MCF 10A (cell line): ENCODE measurements at regions not wholly inside any gene's neighbourhood (a gene's known extent, or its start where the extent isn't known, plus 50 kb on each side); places are given as distances from the start of the nearest gene placed in this dataset.

Experiments
- BruUV-seq: library from RNA; stranded (reverse); fragments of 400-500 nt; replicated peaks from 2 replicates; lab custom pipeline; 2021; lab: Mats Ljungman, UMichigan
- CTCF ChIA-PET: fragments of 300-600 bp; sonication (Branson Sonifier 250); formaldehyde crosslinking; extraction: SDS; loops from one replicate; lab custom pipeline; 2021; ENCODE audit warnings: antibody characterized with exemption, inconsistent platforms; lab: Yijun Ruan, JAX
- POLR2A ChIA-PET: fragments of 300-600, 350-650 bp; sonication (Branson Sonifier 250); formaldehyde crosslinking; extraction: SDS; loops from one replicate; lab custom pipeline; 2020; ENCODE audit warnings: antibody characterized with exemption, inconsistent platforms; lab: Yijun Ruan, JAX
- DNase-seq: peaks from one replicate; pipeline ENCODE4 v3.0.0-alpha.2; 2018; ENCODE audit not compliant: unreplicated experiment
- H3K27ac Mint-ChIP-seq: one replicate; pipeline ENCODE4 v1.8.0; 2022; ENCODE audit warnings: mild to moderate bottlenecking, low read depth, mixed read lengths; ENCODE audit not compliant: unreplicated experiment
- H3K27me3 Mint-ChIP-seq: one replicate; pipeline ENCODE4 v1.8.0; 2022; ENCODE audit warnings: mixed read lengths; ENCODE audit not compliant: insufficient read depth, unreplicated experiment
- H3K36me3 Mint-ChIP-seq: one replicate; pipeline ENCODE4 v1.8.0; 2022; ENCODE audit warnings: mild to moderate bottlenecking, moderate library complexity, mixed read lengths; ENCODE audit not compliant: insufficient read depth, unreplicated experiment
- H3K4me1 Mint-ChIP-seq: one replicate; pipeline ENCODE4 v1.8.0; 2022; ENCODE audit warnings: mixed read lengths; ENCODE audit not compliant: insufficient read depth, unreplicated experiment
- H3K4me3 Mint-ChIP-seq: one replicate; pipeline ENCODE4 v1.8.0; 2022; ENCODE audit warnings: mild to moderate bottlenecking, moderate library complexity, mixed read lengths; ENCODE audit not compliant: unreplicated experiment
- H3K9me3 Mint-ChIP-seq: one replicate; pipeline ENCODE4 v1.8.0; 2022; ENCODE audit warnings: mixed read lengths; ENCODE audit not compliant: unreplicated experiment
- intact Hi-C: fragments of 100-400 bp; cut with micrococcal nuclease; formaldehyde crosslinking; loops from 2 replicates; pipeline ENCODE4 v1.14.1; 2022
- TF ChIP-seq, protein P1 (sequence below): fragments of 200-600 bp; IDR thresholded peaks from one replicate; pipeline ENCODE4 v1.8.0; 2022; ENCODE audit warnings: antibody characterized with exemption, mild to moderate bottlenecking; ENCODE audit not compliant: unreplicated experiment

DNA sequence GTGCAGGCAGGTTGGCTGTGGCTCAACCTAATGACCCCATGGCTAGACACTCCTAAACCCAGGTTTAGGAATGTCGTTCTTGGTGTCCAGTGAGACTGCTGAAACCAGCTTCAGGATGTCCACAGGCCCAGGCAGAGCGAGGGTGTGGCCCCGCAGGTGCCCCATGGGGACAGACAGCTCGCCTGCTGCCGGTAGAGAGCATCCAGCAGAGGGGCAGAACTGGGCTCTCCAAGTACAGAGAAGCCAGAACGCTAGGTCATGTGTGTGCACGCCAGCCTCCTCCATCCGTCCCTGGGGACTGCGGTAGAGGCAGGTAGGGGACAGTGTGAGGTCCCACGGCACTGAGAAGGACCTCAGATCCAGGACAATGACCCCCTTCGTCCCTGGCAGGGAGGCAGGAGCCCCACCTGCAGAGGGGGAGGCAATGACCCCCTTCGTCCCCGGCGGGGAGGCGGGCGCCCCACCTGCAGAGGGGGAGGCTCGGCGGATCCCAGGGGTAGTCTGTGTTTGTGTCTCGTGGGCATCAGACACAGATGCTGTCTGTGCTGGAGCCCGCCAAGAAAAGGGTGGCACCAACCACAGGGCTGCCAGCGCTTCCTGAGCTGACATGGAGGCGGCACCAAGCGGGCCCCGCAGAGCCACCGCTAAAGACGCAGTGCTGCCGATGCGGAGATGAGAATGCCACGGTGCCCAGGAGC, 118.4 kb downstream of the FAM53A start:
- CTCF ChIA-PET: interaction anchor here (0.6 to 0.7 kb wide), 3 partner anchors 16 to 212 kb away, joined by 3 read pairs; no protein-coding TSS in a partner anchor
- H3K27ac Mint-ChIP-seq: no peak overlapping the region
- H3K9me3 Mint-ChIP-seq: no peaks in the 10 kb centered on the region
- no peak for DNase-seq
- H3K4me1 Mint-ChIP-seq: no peaks in the 10 kb centered on the region
- H3K27me3 Mint-ChIP-seq: peaks cover 40% of the 10 kb centered on the region
- no peak overlapping the region for H3K4me3 Mint-ChIP-seq
- TF ChIP-seq, protein P1, sequence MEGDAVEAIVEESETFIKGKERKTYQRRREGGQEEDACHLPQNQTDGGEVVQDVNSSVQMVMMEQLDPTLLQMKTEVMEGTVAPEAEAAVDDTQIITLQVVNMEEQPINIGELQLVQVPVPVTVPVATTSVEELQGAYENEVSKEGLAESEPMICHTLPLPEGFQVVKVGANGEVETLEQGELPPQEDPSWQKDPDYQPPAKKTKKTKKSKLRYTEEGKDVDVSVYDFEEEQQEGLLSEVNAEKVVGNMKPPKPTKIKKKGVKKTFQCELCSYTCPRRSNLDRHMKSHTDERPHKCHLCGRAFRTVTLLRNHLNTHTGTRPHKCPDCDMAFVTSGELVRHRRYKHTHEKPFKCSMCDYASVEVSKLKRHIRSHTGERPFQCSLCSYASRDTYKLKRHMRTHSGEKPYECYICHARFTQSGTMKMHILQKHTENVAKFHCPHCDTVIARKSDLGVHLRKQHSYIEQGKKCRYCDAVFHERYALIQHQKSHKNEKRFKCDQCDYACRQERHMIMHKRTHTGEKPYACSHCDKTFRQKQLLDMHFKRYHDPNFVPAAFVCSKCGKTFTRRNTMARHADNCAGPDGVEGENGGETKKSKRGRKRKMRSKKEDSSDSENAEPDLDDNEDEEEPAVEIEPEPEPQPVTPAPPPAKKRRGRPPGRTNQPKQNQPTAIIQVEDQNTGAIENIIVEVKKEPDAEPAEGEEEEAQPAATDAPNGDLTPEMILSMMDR: no peak
- intact Hi-C loops: no loop called here
- no TSS peak for BruUV-seq
- H3K36me3 Mint-ChIP-seq: no peaks in the 10 kb centered on the region
- POLR2A ChIA-PET: no interaction called here

- Mint-ChIP-seq H3K9me3 (no peaks in the 10 kb centered on the region), H3K27me3 (peaks cover 50% of the 10 kb centered on the region), H3K27ac (no peak overlapping the region), H3K4me3 (no peak overlapping the region), H3K36me3 (no peaks in the 10 kb centered on the region), H3K4me1 (no peaks in the 10 kb centered on the region)
- POLR2A ChIA-PET: no interaction called here
- intact Hi-C loops: no loop called here
- TF ChIP-seq, protein P1: no peak
- BruUV-seq: no TSS peak
- CTCF ChIA-PET: interaction anchor here (0.6 kb wide), 2 partner anchors 161 to 211 kb away, joined by 3 read pairs; no protein-coding TSS in a partner anchor
- no peak for DNase-seq
Measured at GRCh38 chr4:1564535-1565375, 119.4 kb downstream of the FAM53A start.

- no TSS peak for BruUV-seq
- ChIA-PET POLR2A (interaction anchor here (0.7 kb wide), 1 partner anchor 1450 kb away, joined by 3 read pairs; no protein-coding TSS in a partner anchor), CTCF (interaction anchor here (1.1 kb wide), 1 partner anchor 15 kb away, joined by 3 read pairs; no protein-coding TSS in a partner anchor)
- intact Hi-C loops: no loop called here
- Mint-ChIP-seq H3K4me1 (no peaks in the 10 kb centered on the region), H3K27ac (no peak overlapping the region), H3K9me3 (no peaks in the 10 kb centered on the region), H3K4me3 (no peak overlapping the region), H3K36me3 (no peaks in the 10 kb centered on the region), H3K27me3 (peaks cover 58% of the 10 kb centered on the region)
- no peak for DNase-seq
- TF ChIP-seq, protein P1: no peak
Measured at GRCh38 chr4:1563768-1564485, 120.2 kb downstream of the FAM53A start.
